SK-N-SH treated with all-trans-retinoic acid at 6 μM for 48 hours (cell line): ENCODE measurements at regions not wholly inside any gene's neighbourhood (a gene's known extent, or its start where the extent isn't known, plus 50 kb on each side); places are given as distances from the start of the nearest gene placed in this dataset.

ENCODE experiments used
- GLIS3 ChIP-seq: fragments of 250-450 bp; sonication (Bioruptor Pico); IDR thresholded peaks from 2 replicates; pipeline ENCODE4 v1.5.0; 2020; ENCODE audit warnings: mild to moderate bottlenecking, moderate library complexity
- OSR1 ChIP-seq: fragments of 250-450 bp; sonication (Bioruptor Pico); IDR thresholded peaks from 2 replicates; pipeline ENCODE4 v1.8.0; 2022; ENCODE audit warnings: moderate library complexity, mild to moderate bottlenecking, inconsistent platforms
- PPARA ChIP-seq: fragments of 250-450 bp; sonication (Bioruptor Pico); IDR thresholded peaks from 2 replicates; pipeline ENCODE4 v1.5.0; 2020; ENCODE audit warnings: mild to moderate bottlenecking, borderline replicate concordance
- ZNF70 ChIP-seq: fragments of 450-650 bp; formaldehyde crosslinking; IDR thresholded peaks from 2 replicates; pipeline ENCODE4 v1.5.0; 2020; ENCODE audit warnings: mild to moderate bottlenecking, moderate library complexity
- TF ChIP-seq, protein P1 (sequence below): fragments of 250-450 bp; sonication (Bioruptor Pico); IDR thresholded peaks from 2 replicates; pipeline ENCODE4 v1.5.0; 2020; ENCODE audit warnings: mild to moderate bottlenecking, moderate library complexity

DNA sequence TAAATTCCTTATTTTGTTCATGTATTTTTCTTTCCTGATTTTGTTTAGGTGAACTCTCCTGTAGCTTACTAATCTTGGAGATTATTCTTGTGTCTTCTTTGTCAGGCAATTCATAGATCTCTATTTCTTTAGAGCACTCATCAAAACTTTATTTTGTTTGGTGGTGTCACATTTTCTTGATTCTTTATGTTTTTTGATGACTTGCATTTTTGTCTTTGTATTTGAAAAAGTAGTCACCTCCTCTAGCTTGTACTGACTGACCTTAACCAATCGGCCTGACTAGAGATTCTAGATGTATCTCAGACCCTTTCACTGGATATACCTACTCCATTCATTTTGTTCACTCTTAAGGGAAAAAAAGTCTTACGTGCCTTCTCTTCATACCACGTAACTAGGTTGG lies 986.3 kb upstream of the LRRTM1 start:
- no peak for TF ChIP-seq PPARA
- TF ChIP-seq, protein P1, sequence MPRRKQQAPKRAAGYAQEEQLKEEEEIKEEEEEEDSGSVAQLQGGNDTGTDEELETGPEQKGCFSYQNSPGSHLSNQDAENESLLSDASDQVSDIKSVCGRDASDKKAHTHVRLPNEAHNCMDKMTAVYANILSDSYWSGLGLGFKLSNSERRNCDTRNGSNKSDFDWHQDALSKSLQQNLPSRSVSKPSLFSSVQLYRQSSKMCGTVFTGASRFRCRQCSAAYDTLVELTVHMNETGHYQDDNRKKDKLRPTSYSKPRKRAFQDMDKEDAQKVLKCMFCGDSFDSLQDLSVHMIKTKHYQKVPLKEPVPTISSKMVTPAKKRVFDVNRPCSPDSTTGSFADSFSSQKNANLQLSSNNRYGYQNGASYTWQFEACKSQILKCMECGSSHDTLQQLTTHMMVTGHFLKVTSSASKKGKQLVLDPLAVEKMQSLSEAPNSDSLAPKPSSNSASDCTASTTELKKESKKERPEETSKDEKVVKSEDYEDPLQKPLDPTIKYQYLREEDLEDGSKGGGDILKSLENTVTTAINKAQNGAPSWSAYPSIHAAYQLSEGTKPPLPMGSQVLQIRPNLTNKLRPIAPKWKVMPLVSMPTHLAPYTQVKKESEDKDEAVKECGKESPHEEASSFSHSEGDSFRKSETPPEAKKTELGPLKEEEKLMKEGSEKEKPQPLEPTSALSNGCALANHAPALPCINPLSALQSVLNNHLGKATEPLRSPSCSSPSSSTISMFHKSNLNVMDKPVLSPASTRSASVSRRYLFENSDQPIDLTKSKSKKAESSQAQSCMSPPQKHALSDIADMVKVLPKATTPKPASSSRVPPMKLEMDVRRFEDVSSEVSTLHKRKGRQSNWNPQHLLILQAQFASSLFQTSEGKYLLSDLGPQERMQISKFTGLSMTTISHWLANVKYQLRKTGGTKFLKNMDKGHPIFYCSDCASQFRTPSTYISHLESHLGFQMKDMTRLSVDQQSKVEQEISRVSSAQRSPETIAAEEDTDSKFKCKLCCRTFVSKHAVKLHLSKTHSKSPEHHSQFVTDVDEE (CRISPR knock-in tag) = no peak
- TF ChIP-seq GLIS3 (CRISPR knock-in tag) = no peak
- no peak for TF ChIP-seq ZNF70 (CRISPR knock-in tag)
- TF ChIP-seq OSR1 (CRISPR knock-in tag) = no peak
